ENCODE measurements at regions not wholly inside any gene's neighbourhood (a gene's known extent, or its start where the extent isn't known, plus 50 kb on each side); places are given as distances from the start of the nearest gene placed in this dataset.

DNA sequence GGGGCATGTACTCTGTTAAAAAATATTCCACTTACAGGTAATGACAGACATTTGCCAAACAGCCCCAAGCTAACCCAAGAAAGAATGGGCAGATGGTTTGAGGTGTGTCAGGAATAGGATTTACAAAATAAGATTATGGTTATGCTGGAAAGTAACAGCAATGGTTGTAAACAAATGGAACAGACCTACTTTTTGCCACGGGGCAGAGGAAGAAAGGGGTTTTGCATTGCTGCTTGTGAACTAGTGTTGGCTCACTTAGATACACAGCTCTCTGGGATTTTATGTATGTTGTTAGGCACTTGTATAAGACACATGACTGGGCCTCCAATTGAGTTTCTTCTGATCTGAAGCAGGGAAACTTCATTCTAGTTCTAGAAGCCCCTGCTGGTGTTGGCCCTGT is 191.5 kb upstream of the GDNF start:
- intact Hi-C loops (cut with micrococcal nuclease) = no loop called here

DNA sequence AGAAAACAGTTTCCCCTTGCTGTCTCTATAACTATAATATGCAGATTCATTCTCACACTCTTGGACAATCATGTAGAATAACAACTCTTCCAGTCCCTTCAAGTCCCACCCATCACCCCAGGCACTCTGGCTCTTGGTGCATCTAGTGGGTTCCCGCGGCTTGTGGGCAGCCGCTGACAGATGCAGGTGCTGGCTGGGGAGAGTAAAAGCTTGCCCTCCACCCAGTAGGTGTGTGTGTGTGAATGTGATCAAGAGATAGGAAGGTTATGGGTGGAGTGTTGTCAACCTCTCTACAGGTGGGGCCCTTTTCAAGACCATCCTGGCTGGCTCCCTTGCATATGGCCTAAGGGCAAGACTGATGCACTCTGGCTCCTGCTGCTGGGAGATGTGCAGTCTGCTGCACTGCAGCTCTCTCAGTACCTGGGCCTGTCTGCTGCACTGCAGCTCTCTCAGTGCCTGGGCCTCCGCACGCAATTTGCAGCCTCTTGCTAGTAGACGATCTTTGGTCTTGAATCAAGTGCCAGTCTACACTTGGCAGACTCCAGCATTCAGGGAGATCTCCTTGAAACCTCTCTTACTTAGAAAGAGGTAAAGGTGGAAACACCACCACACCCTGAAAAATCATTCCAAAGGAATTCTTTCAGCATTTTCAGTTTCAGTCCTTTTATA is 189.7 kb upstream of the GDNF start:
- intact Hi-C loops (cut with micrococcal nuclease) = no loop called here

DNA sequence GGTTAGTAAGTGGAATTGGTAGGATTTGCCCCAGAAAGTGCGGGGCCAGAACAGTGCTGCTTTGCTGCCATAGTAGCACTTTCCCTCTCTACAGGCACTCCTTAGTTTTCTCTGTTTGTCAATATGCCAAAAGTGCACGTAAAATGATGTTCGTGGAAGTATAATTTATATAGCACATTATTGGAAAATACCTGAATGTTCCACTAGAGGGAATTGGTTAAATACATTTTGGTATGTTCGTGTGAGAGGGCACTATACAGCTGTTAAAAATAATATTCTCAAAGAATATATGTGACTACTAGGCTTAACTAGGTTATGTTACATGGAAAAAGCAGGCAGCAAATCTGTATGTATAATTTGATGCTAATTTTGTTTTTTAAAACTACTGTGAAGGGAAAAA is 184.0 kb upstream of the GDNF start:
- intact Hi-C loops (cut with micrococcal nuclease) = no loop called here

DNA sequence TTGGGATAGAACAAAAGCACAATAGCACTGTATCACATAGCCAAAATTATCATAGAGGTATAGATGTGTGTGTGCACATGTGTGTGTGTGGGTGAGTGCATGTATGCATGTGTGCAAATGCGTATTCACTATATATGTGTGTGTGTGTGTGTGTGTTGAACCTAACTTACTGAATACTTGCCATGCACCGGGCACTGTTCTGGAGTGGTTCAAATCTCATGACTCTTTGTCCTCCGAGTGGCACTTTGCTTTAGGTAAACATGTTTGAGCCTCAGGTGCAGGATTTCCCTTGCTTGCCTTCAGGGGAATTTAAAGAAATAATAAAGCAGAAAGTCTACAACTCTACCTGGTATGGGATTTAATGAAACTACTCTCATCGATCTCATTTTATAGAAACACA is 183.5 kb upstream of the GDNF start:
- intact Hi-C loops (cut with micrococcal nuclease) = no loop called here

DNA sequence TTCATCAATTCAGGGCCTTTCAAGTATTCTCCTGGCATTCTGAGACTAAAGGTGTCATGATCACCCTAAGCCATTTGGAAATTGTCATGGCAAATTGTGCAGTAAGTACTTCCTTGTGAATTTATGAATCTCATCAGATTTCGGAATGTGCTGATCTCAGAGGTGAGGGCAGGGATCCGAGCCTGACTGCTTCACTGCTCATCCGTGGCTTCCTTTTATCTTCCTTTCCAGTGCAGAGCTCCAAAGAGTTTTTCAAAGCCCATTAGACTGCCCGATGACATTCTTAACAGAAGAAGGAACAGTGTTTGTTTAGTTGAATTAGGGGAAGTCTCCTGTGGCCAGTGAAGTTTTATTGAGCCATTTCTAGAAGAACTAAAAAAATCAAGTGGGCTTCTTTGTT is 182.8 kb upstream of the GDNF start:
- intact Hi-C loops (cut with micrococcal nuclease) = no loop called here

DNA sequence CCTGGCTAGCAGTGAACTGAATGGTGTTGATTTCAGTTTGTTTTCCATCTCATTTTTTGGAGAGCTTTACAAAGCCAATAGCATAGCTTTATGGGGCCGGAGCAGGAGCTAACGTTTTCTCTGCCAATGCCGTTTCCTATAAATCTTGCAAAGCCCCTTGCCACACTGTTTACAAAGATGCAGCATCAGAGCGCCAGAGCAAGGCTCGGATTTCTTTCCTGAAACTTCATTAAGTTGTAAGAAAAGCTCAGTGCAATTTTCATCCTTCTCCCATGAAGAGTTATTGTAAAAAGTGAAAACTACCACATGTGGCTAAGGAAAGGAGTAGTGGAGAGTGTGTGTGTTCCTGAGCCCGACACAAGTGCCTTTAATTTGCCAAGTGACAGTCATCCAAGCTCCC is 178.2 kb upstream of the GDNF start:
- intact Hi-C loops (cut with micrococcal nuclease) = no loop called here

DNA sequence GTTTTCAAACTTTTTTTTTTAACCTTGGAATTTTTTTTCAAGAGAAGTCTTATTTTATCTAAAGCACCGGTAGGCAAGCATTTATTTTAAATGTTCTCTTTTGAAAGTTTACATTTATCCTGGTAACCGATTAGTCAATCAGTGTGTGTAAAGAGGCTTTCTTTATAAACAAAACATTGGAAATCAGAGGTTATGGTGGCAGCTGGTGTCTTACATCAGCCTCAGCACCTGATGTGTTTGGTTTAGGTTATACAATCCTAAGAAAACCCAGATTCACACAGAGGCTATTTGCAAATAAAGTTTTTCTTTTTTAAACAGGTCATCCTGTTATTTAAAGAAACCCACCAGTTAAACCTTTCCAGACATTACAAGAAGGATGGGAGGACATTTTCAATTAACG is 173.3 kb upstream of the GDNF start:
- intact Hi-C loops (cut with micrococcal nuclease) = no loop called here

DNA sequence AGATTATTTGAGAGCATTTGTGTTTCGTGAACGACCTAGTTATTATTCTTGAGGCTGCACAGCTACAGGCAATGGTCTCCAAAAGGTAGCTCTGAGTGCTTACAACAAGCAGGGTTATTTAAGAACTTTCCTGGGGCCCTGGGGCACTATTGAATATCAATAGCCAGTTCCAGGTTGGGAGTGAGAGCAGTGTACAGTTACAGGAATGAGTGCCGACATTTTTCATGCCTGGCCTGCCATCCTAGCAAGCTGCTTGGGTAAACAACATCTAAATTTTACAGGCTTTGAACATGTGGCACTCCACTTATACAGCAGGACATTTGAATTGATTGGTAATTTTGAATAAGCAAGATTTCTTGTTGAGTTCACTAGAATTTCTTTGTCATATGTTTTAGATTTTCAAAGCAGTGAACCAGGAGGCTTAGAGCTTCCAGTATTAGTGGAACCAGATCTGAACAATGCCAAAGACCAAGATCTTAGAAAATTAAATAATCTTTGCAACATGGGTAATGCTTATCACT is 171.9 kb upstream of the GDNF start:
- intact Hi-C loops (cut with micrococcal nuclease) = no loop called here

DNA sequence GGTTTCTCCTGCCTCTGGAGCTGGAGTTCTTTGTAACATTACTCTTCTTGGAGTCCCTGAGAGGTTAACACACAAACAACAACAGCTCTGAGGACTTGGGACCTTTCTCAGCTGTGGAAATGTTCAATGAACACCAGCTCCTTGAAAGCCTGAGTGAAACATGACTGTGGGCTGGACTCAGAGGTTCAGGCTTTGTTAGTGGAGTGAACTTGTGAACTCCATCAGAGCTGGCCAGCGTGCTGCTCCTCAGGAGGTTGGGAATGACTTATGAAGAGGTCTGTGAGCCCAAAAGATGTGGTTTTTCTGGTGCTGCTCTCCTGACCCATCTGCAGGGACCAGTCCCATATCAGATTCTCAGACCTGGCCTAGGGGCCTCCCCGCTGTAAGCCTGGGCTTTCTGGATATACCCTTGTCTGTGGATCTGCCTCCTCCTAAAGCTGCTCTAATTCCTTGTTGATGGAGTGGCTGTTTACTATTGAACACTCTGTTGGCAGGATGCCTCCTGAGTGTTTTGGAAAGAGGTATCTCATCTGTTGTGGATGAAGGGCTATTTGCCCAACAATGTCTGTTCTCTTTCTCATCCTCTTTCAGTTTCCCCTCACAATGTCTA is 170.0 kb upstream of the GDNF start:
- intact Hi-C loops (cut with micrococcal nuclease) = no loop called here

DNA sequence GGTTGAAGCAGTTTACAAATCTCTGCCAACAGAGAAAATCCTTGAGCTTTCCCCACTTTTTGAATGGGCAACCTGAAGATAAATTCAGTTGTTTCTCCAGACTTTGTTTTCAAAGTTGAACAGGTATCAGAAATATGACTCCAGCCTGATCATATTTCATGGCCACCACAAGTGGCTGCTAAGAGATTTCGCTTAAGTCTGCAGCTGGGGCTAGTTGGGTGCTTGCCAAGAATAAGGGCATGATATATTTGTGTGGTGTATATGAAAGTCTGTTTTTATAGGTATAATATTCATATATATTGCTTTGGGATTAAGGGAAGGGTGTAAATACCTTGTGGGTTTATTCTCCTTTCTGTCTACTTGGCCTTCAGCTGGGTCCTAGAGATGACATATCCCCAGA is 168.4 kb upstream of the GDNF start:
- intact Hi-C loops (cut with micrococcal nuclease) = no loop called here

DNA sequence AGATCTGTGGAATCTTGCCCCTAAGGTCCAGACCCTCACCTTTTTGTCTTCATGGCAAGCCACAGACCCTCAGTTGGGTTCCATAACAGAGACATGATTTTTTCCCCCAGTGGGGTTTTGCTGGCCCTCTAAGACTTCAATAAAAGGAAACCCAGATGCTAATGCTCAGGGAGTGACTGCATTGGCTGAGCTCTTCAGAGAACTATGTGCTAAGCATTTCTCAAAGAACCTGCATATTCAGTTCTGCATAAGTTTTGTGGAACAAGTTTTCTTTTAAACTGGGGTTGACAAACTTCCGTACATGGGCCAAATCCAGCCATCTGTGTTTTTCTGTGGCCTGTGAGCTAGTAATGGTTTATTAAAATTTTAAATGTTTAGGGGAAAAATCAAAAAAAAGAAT is 159.8 kb upstream of the GDNF start:
- intact Hi-C loops (cut with micrococcal nuclease) = no loop called here

DNA sequence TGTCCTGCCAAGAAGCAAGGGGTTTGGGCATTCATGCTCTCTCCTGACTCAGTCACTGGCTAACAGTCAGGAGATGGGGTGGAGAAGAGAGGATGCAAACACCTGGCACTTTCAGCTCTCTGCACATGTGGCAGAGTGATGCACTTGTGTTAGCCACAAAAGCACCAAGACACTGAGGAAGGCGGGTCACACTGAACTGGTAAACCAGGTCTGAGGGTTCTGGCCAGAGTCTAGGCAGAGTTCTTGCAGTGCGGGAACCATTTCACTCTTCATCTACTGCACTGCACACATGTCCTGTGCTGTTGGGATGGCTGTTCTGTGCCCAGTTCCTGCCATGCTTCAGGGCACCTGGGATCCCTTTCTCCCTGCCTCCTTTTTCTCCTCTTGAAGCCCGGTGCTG is 157.1 kb upstream of the GDNF start:
- intact Hi-C loops (cut with micrococcal nuclease) = no loop called here

DNA sequence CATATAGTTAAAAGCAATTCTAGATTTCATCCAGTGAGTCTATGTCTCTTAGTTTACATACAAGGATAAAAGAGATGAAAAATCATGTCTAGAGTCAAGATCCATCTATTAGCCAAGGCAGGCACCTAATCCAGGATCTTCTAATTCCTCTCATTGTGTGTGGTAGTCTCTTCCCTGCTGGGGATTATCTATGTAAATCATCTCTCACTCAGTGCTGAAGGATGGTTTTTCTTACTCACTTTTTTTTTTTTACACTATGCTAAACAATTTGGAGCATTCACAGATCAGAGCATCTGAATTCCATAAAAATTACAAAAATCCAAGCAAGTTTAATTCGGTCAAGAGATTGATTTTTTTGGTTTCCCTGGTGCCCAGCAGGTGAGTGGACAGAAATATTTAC is 154.9 kb upstream of the GDNF start:
- intact Hi-C loops (cut with micrococcal nuclease) = no loop called here

DNA sequence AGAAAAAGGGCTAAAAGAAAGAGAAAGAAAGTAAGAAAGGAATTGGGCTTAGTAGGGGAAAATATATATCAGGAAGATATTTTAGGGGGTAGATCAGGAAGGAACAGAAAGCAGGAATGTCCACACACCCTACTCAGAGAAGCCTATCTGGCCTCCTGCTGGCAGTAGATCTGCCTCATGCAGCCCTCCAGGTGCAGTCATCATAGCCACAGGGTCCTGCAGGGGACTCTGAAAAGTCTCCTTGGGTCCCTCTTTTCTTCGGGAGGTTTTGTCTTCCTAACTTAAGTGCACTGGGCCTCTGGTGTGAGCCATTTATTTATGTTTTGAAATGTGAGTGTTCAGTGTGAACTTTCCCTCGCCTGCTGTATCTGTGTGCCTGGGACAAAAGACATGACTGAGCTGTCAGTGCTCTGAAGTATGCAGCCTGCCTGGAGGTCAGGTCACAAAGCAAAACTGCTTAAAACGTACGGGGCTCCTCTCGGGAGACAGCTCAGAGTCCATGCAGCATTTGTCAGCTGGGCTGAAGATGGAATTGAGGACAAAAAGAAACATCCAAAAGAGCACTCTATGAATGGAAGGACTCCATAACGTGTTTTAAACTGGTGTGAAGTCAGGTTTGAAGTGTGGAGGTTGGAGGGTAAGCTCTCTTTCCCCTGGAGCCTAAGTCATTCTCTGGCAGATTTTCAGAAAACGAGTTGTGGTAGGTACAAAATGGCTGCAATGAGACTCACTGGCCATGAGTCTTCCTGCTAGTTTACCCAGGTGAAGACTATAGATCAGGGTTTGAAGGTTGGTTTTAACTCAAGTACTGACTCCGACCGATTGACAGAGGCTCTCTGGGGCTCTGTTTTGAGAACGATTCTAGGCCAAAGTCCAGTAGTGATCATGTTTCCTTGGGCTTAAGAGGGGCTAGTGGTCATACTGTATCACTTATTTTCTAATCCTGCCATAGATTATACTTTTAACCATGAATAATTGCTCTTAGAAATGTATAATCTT is 151.8 kb upstream of the GDNF start:
- intact Hi-C loops (cut with micrococcal nuclease) = no loop called here

DNA sequence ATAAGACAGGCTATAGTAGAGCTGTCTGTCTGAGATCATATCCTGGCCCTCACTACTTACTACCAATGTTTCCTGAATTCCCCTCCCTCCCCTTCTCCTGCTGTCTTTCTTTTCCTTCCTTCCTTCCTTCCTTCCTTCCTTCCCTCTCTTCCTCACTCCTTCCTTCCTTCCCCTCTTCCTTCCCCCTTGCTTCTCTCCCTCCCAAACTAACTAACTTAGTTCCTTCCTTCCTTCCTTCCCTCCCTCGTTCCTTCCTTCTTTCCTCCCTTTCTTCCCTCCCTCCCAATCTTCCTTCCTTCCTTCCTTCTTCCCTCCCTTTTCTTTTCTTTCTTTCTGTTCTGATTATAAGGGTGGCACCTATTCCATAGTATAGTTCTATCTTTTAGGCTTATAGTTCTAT is 150.0 kb upstream of the GDNF start:
- intact Hi-C loops (cut with micrococcal nuclease) = no loop called here

DNA sequence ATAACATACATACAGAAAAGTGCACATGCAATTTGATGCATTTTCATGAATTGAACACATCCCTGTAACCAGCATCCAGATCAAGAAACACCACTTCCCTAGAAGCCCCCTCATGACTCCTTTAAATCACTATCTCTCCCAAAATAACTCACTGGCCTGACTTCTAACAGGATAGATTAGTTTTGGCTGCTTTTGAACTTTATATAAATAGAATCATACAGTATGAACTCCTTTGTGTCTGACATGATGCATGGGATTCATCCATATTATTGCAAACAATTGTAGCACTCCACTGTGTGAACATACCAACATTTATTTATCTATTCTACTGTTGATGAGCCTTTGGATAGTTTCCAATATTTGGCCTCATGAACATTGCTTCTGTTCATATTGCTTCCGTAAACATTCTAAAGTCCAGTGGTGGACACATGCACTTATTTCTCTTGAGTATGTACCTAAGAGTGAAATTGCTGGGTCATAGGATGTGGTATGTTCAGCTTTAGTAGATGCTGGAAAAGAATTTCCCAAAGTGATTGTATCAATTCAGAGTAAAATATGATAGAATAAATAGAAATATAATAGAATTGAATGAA is 148.7 kb upstream of the GDNF start:
- intact Hi-C loops (cut with micrococcal nuclease) = no loop called here

DNA sequence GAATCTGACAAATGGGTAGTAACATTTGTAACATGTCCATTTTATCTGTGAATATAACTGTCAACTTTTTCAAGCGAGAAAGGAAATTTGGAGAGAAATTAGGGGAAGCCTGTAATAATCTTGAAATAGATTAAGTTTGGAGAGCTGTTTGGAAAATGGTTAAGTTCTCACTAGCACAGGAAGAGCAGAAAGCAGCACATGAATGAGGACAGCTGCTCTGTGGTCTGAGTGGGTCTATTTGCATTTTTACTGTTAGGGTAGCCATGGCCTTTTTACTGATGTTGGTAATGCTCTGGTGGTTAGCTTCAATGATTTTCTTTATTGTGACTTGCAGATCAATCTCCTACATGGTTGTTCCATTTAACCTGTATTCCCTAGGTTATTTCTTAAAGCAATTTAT is 144.5 kb upstream of the GDNF start:
- intact Hi-C loops (cut with micrococcal nuclease) = no loop called here

DNA sequence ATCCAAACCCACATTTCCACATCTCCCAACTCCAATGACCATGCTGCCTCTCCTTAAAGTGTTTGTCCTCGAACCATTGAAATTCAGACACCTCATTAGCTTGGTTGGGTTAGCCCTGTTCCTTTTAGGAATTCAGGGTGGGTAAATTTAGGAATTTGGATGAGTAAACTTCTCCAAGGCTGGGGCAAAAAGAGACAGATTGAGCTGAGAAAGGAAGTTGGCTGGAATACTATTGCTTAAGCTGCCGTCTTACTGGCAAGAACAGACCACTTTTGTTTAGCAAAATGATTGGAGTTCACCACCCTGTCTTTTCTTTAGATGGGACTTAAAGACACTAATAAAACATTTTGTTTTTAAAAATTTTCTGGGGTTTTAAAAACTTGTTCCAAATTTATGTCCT is 143.6 kb upstream of the GDNF start:
- intact Hi-C loops (cut with micrococcal nuclease) = no loop called here

DNA sequence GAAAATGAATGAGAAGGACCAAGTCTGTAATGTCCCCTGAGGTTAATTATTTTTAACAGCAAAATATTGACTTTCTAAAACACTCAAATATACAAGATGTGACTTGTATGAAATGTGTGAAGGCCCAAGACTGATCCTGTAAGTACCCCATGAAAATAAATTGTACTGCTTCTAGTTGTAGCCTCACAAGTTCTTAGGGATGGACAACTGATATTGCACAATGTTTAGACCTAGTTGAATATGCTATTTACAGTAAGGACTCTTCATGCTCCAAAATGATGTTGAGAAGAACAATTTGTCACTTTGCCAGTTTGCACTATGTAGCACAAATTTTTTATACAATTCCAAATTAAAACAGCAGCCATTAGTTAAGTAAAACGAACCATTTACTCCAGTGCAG is 139.7 kb upstream of the GDNF start:
- intact Hi-C loops (cut with micrococcal nuclease) = no loop called here

DNA sequence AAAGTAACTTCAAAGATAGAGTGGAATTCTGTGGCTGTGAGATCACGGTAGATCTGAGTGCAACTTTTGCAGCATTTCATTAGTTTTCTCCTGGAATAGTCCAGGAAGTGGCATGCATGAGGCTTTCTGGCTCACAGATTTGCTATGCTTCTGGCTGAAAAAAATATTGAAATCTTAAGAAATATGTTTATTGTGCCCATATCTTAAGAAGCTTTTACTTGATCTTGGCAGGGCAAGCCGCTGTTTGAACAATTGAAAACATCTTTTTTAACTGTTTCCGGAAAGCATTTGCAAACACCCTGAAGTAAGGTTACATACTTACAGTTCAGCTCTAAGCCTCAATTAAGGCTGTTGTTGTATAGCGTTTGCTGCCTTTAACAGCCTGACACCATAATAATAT is 135.7 kb upstream of the GDNF start:
- intact Hi-C loops (cut with micrococcal nuclease) = no loop called here

DNA sequence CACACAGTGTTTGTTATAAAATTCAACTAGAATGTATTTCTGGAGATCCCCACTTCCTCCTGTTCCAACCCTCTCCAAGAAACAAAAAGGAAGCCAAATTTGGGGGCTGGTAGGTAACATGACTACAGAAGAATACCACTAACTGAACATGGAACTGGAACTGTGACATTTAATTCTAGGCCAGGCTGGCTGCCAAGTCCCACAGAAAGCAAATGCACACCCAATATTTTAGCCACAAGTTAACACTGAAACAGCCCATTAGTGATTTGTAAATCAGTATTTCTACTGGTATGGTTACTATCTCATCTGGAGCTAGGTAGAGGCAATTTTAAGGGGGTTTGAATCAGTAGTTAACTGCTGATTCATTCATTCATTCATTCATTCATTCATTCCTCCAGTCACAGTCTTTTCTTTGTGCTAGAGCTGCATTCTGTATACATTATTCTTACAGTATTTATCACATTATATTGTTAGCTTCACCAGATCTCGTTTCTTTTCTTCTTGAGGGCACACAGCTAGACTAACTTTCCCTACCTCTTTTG is 131.7 kb upstream of the GDNF start:
- intact Hi-C loops (cut with micrococcal nuclease) = no loop called here

DNA sequence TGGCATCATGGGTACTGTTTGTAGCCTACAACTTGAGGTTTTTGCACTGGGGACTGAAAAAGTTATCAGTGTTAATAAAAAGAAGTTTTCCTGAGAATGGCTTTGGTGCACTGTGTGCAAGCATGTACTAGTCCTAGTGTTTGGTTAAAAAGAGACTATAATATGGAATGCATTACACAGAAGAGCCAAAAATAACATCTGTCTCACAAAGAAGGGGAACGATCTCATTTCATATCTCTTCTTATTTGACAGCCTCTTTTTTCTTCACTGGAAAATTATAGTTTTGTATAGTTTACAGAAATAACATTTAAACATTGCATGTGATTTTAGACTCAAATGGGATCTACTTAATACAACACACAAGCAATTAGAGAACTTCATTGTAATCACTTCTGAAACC is 127.0 kb upstream of the GDNF start:
- intact Hi-C loops (cut with micrococcal nuclease) = no loop called here
